Left ventricle myocardium inferior (tissue), 1 donor: ENCODE measurements at regions not wholly inside any gene's neighbourhood (a gene's known extent, or its start where the extent isn't known, plus 50 kb on each side); places are given as distances from the start of the nearest gene placed in this dataset.

ENCODE experiments used
- DNase-seq: peaks from one replicate; pipeline ENCODE4 v3.0.0-alpha.2; 2020
- H3K27ac ChIP-seq: fragments of 200-600 bp; replicated peaks from 2 replicates; pipeline ENCODE4 v1.8.0; 2021
- H3K27me3 ChIP-seq: fragments of 200-600 bp; 2 replicates; pipeline ENCODE4 v1.8.0; 2021; ENCODE audit warnings: low read depth
- H3K36me3 ChIP-seq: fragments of 200-600 bp; 2 replicates; pipeline ENCODE4 v1.8.0; 2021
- H3K4me1 ChIP-seq: fragments of 200-600 bp; 2 replicates; pipeline ENCODE4 v1.8.0; 2021
- H3K4me3 ChIP-seq: fragments of 200-600 bp; 2 replicates; pipeline ENCODE4 v1.8.0; 2021; ENCODE audit warnings: mild to moderate bottlenecking, moderate library complexity
- H3K9me3 ChIP-seq: fragments of 200-600 bp; replicated peaks from 2 replicates; pipeline ENCODE4 v1.8.0; 2021
- intact Hi-C: fragments of 100-400 bp; cut with micrococcal nuclease; formaldehyde crosslinking; loops from one replicate; pipeline ENCODE4 v1.11.0; 2022
- TF ChIP-seq, protein P1 (sequence below): fragments of 200-600 bp; IDR thresholded peaks from 2 replicates; pipeline ENCODE4 v1.8.0; 2021; ENCODE audit warnings: antibody characterized with exemption, mild to moderate bottlenecking, borderline replicate concordance
- donor health status: DM: no; HTN: yes; CAD: no; lungs with severe emphysema.

DNA sequence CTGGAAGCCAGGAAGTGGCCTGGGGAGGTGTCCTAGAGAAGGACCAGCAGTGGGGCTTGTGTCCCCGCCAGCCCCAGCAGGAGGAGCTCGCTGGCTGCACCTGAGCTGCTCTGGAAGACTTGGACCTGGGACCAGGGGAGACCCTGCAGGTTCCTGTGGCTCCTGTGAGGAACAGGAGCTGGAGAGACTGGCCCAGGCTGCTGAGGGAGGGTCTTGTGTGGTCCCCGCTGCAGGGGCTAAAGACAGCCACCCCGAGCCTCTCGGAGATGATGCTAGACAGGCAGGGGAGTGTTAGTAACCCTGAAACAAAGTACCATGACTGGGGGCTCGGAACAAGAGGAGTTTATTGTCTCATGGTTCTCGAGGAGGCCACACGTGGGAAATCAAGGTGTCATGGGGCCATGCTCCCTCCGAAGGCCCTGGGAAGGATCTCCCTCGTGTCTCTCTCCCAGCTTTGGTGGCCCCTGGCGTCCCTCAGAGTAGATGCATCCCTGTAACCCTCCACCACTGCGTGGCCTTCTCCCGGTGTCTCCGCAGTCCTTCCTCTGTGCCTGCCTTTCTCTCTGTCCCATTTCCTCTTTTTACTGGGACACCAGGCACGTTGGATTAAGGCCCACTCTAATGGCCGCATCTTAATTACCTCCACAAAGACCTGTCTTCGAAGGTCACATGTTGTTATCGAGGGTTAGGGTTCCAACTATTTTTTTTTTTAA is 348.4 kb downstream of the GLRX3 start:
- no peak for DNase-seq
- H3K27ac ChIP-seq: no peak overlapping the region
- H3K36me3 ChIP-seq: no peaks in the 10 kb centered on the region
- peaks cover 68% of the 10 kb centered on the region for H3K27me3 ChIP-seq
- no peaks in the 10 kb centered on the region for H3K9me3 ChIP-seq
- intact Hi-C loops: no loop called here
- no peak overlapping the region for H3K4me3 ChIP-seq
- no peaks in the 10 kb centered on the region for H3K4me1 ChIP-seq
- TF ChIP-seq, protein P1, sequence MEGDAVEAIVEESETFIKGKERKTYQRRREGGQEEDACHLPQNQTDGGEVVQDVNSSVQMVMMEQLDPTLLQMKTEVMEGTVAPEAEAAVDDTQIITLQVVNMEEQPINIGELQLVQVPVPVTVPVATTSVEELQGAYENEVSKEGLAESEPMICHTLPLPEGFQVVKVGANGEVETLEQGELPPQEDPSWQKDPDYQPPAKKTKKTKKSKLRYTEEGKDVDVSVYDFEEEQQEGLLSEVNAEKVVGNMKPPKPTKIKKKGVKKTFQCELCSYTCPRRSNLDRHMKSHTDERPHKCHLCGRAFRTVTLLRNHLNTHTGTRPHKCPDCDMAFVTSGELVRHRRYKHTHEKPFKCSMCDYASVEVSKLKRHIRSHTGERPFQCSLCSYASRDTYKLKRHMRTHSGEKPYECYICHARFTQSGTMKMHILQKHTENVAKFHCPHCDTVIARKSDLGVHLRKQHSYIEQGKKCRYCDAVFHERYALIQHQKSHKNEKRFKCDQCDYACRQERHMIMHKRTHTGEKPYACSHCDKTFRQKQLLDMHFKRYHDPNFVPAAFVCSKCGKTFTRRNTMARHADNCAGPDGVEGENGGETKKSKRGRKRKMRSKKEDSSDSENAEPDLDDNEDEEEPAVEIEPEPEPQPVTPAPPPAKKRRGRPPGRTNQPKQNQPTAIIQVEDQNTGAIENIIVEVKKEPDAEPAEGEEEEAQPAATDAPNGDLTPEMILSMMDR: no peak

DNA sequence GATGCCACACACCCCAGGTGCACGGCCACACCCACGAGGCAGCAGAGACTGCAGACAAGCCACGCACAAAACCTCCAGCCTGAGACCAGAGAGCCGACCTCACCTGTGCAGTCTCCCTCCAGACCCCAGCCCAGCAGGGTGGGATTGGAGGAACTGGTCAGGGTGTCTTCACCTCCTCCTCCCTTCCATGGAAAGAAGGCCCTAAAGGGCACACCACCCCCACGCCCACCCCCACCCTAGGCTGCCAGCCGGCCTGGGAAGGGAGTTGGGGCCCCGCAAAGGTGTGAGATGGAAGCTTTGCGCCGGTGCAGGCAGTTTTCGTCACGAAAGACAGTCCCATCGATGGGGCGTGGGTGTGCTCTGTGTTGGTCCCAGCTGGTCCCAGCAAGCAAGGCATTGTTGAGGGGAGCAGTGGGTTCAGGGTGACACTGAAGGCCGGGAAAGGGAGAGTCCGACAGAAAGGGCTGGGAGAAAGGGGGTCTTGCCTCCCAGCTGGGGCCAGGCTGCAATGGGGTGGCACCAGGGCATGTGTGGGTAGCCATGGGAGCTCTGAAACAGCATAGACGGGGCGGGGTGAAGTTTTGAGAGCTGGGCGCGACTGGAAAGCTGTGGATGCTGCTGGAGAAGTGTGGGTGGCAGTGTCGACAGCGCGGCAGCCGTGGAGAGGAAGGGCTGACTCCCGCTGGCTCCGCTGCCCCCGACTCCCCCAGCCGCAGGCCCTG is 349.2 kb downstream of the GLRX3 start:
- intact Hi-C loops: no loop called here
- Histone ChIP-seq H3K36me3 (no peaks in the 10 kb centered on the region), H3K27ac (no peak overlapping the region), H3K27me3 (peaks cover 60% of the 10 kb centered on the region), H3K4me3 (no peak overlapping the region), H3K4me1 (no peaks in the 10 kb centered on the region), H3K9me3 (no peaks in the 10 kb centered on the region)
- no peak for DNase-seq
- TF ChIP-seq, protein P1: no peak

DNA sequence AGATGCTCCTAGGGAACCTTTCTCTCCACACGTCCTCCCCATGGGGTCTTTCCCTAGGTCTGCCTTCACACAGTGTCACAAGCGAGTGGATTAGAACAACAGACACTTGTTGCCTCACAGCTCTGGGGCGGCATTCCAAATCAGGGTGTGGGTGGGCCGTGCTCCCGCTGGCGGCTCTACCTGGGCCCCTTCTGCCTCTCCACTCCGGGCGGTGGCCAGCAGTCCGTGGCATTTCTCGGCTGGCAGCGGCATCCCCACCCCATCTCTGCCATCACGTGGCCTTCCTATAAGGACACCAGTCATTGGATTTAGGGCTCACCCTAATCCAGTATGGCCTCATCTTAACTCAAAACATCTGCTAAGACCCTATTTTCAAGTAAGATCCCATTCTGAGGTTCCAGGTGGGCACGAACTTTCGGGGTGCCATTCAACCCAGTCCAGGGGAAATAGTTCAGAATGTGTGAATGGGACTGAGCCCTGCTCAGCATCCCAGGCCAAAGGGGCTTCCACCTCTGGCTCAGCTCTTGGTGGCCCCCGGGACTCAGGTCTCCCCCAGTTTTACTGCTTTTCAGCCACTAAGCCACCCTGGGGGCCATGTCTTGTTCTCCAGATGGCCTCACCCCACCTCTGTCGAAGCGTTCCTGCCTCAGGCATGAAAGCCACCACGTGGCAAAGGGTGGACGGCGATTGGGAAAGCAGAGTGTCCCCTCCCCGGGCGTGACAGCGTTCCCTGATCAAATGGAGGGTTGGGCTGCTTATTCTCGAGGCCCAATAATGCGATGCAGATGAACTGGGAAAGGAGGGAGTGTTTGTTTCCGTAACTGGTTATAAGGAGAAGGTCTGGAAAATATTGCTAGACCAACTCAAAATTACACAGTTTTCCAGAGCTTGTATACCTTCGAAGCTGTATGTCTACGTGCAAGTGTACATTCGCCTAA is 350.0 kb downstream of the GLRX3 start:
- no peak for DNase-seq
- TF ChIP-seq, protein P1: no peak
- peaks cover 56% of the 10 kb centered on the region for H3K27me3 ChIP-seq
- intact Hi-C loops: no loop called here
- no peak overlapping the region for H3K27ac ChIP-seq
- no peak overlapping the region for H3K4me3 ChIP-seq
- H3K36me3 ChIP-seq: no peaks in the 10 kb centered on the region
- H3K4me1 ChIP-seq: no peaks in the 10 kb centered on the region
- no peaks in the 10 kb centered on the region for H3K9me3 ChIP-seq

DNA sequence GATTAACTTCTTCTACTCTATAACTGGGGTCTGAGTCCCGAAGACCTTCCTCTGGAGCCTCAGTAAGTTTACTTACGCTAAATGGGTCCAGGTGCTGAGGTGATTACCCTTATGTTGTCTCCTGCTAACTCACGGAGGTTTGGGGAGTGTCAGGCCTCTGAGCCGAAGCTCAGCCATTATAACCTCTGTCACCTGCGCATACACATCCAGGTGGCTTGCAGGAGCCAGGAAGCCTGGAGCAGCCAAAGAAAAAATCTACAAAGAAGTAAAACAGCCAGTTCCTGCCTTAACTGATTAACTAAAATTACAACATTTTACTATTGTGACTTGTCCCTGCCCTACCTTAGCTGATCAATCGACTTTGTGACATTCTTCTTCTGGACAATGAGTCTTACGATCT is 350.7 kb downstream of the GLRX3 start:
- DNase-seq: no peak
- no peaks in the 10 kb centered on the region for H3K36me3 ChIP-seq
- peaks cover 50% of the 10 kb centered on the region for H3K27me3 ChIP-seq
- no peak overlapping the region for H3K4me3 ChIP-seq
- intact Hi-C loops: no loop called here
- no peak overlapping the region for H3K27ac ChIP-seq
- no peaks in the 10 kb centered on the region for H3K4me1 ChIP-seq
- no peaks in the 10 kb centered on the region for H3K9me3 ChIP-seq
- TF ChIP-seq, protein P1: no peak

DNA sequence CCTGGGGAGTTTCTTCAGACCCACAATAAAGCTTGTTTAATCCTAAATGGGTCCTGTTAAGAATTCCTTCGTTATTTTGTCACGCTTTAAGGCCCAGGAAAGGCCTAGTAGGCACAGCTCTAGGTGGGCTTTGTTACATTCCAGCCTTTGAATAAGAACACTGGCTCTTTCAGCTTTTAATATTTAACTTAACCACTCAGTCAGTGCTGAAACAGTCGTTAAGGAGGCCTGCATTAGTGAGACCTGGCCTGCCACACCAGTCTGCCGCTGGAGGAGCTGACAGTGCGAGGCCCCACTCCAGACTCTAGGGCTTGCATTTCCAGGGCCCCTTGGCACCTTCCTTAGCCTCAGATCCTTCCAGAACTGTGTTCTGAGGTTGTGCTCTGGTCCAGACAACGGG is 351.4 kb downstream of the GLRX3 start:
- Histone ChIP-seq H3K27me3 (peaks cover 47% of the 10 kb centered on the region), H3K4me3 (no peak overlapping the region), H3K36me3 (no peaks in the 10 kb centered on the region), H3K9me3 (no peaks in the 10 kb centered on the region), H3K27ac (no peak overlapping the region), H3K4me1 (no peaks in the 10 kb centered on the region)
- intact Hi-C loops: no loop called here
- TF ChIP-seq, protein P1: no peak
- DNase-seq: no peak
